Neural cell (in vitro differentiated cells): ENCODE measurements at regions not wholly inside any gene's neighbourhood (a gene's known extent, or its start where the extent isn't known, plus 50 kb on each side); places are given as distances from the start of the nearest gene placed in this dataset.

Source experiments
- H2AFZ ChIP-seq: fragments of 200-600, 300-800 bp; sonication (generic), shearing (Covaris generic); 2 replicates; pipeline ENCODE4 v1.6.0; 2014; ENCODE audit warnings: low read depth, mild to moderate bottlenecking, antibody characterized with exemption, low read length, moderate library complexity
- H3F3A ChIP-seq: fragments of 200-600 bp; shearing (Covaris generic); 2 replicates; pipeline ENCODE4 v1.6.1; 2016; ENCODE audit warnings: mild to moderate bottlenecking, moderate library complexity, mixed read lengths, antibody characterized with exemption, low read length; ENCODE audit not compliant: insufficient read depth, poor library complexity, severe bottlenecking
- H3K27ac ChIP-seq: fragments of 200-600, 300-800 bp; sonication (generic), shearing (Covaris generic); 2 replicates; pipeline ENCODE4 v1.5.1; 2014; ENCODE audit warnings: mild to moderate bottlenecking, low read length, moderate library complexity
- H3K27me3 ChIP-seq: fragments of 300-800, 200-600 bp; sonication (generic), shearing (Covaris generic); 2 replicates; pipeline ENCODE4 v1.6.0; 2014; ENCODE audit warnings: mild to moderate bottlenecking, low read depth, low read length, moderate library complexity; ENCODE audit not compliant: insufficient read depth
- H3K36me3 ChIP-seq: fragments of 300-800, 200-600 bp; sonication (generic), shearing (Covaris generic); 2 replicates; pipeline ENCODE4 v1.5.1; 2014; ENCODE audit warnings: mild to moderate bottlenecking, antibody characterized with exemption, low read length, moderate library complexity; ENCODE audit not compliant: insufficient read depth
- H3K4me2 ChIP-seq: fragments of 300-800, 200-600 bp; sonication (generic), shearing (Covaris generic); 2 replicates; pipeline ENCODE4 v1.6.0; 2014; ENCODE audit warnings: mild to moderate bottlenecking, low read length
- H3K4me3 ChIP-seq: fragments of 300-800, 200-600 bp; sonication (generic), shearing (Covaris generic); 2 replicates; pipeline ENCODE4 v1.5.1; 2014; ENCODE audit warnings: mild to moderate bottlenecking, low read length, moderate library complexity
- H3K79me2 ChIP-seq: fragments of 200-600 bp; shearing (Covaris generic); replicated peaks from 2 replicates; pipeline ENCODE4 v1.6.0; 2014; ENCODE audit warnings: mild to moderate bottlenecking, low read length, moderate library complexity; ENCODE audit not compliant: insufficient read depth
- H3K9ac ChIP-seq: fragments of 300-800, 200-600 bp; sonication (generic), shearing (Covaris generic); 2 replicates; pipeline ENCODE4 v1.6.1; 2016; ENCODE audit warnings: mild to moderate bottlenecking, low read length, mixed read lengths
- H3K9me2 ChIP-seq: fragments of 200-600 bp; shearing (Covaris generic); 2 replicates; pipeline ENCODE4 v1.6.1; 2016; ENCODE audit warnings: mild to moderate bottlenecking, low read length, mixed read lengths; ENCODE audit not compliant: insufficient read depth
- H3K9me3 ChIP-seq: fragments of 200-600, 300-800 bp; sonication (generic), shearing (Covaris generic); 2 replicates; pipeline ENCODE4 v1.6.1; 2016; ENCODE audit warnings: mild to moderate bottlenecking, mixed run types, low read length, moderate library complexity, mixed read lengths
- H4K20me1 ChIP-seq: fragments of 200-600 bp; shearing (Covaris generic); 2 replicates; pipeline ENCODE4 v1.6.1; 2016; ENCODE audit warnings: mild to moderate bottlenecking, mixed run types; ENCODE audit not compliant: insufficient read depth
- EP300 ChIP-seq: fragments of 450-650 bp; conservative IDR thresholded peaks from 2 replicates; pipeline ENCODE4 v1.6.1; 2014; ENCODE audit warnings: antibody characterized with exemption, mild to moderate bottlenecking, moderate library complexity; ENCODE audit not compliant: poor library complexity, severe bottlenecking
- EZH2 ChIP-seq: fragments of 200-600, 300-800 bp; shearing (Covaris generic), sonication (generic); IDR thresholded peaks from 2 replicates; pipeline ENCODE4 v1.6.1; 2014; ENCODE audit warnings: antibody characterized with exemption, low read length, borderline replicate concordance, mild to moderate bottlenecking; ENCODE audit not compliant: insufficient read depth, poor library complexity, severe bottlenecking
- MXI1 ChIP-seq: fragments of 450-650 bp; conservative IDR thresholded peaks from 2 replicates; pipeline ENCODE4 v1.6.1; 2014; ENCODE audit warnings: antibody characterized with exemption, mild to moderate bottlenecking; ENCODE audit not compliant: poor library complexity, severe bottlenecking
- POLR2AphosphoS5 ChIP-seq: IDR thresholded peaks from 2 replicates; pipeline ENCODE4 v1.6.1; 2012
- RAD21 ChIP-seq: fragments of 450-650 bp; conservative IDR thresholded peaks from 2 replicates; pipeline ENCODE4 v1.6.1; 2014; ENCODE audit warnings: antibody characterized with exemption, mild to moderate bottlenecking, moderate library complexity
- REST ChIP-seq: IDR thresholded peaks from 2 replicates; pipeline ENCODE4 v1.6.1; 2012; ENCODE audit warnings: borderline replicate concordance
- SMC3 ChIP-seq: fragments of 450-650 bp; conservative IDR thresholded peaks from 2 replicates; pipeline ENCODE4 v1.6.1; 2014; ENCODE audit warnings: antibody characterized with exemption, mild to moderate bottlenecking, moderate library complexity; ENCODE audit not compliant: poor library complexity
- TAF1 ChIP-seq: IDR thresholded peaks from 2 replicates; pipeline ENCODE4 v1.6.1; 2012; ENCODE audit warnings: low read depth
- TF ChIP-seq, protein P1 (sequence below): fragments of 450-650 bp; IDR thresholded peaks from 2 replicates; pipeline ENCODE4 v1.5.1; 2014; ENCODE audit warnings: antibody characterized with exemption, mild to moderate bottlenecking, moderate library complexity; ENCODE audit not compliant: poor library complexity, severe bottlenecking

DNA sequence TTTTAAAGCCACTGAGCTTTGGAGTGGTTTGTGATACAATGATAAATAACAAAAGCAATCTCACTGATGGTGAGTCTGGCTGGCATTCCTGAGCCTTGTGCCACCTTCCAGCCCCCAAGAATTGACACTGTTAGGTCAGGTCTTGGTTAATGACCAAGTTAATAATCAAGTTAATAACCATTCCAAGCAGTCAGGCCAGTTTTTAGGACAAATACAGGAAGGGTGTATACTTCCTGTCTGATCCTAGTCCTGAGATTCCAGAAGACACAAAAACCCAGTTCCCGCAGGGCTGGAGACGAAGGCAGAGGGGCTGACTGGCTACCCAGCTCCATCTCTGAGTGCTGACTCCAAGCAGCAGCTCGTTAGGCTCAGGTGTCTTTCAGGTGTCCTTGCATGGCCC lies 74.6 kb upstream of the LAPTM4A start:
- H3K27me3 ChIP-seq = no peaks in the 10 kb centered on the region
- no peaks in the 10 kb centered on the region for H4K20me1 ChIP-seq
- no peaks in the 10 kb centered on the region for H3K9me2 ChIP-seq
- H3K4me3 ChIP-seq = no peak overlapping the region
- H3K27ac ChIP-seq = no peak overlapping the region
- H3K36me3 ChIP-seq = no peaks in the 10 kb centered on the region
- H3K4me2 ChIP-seq = no peak overlapping the region
- H2AFZ ChIP-seq = no peak overlapping the region
- no peak for TF ChIP-seq REST
- H3K9me3 ChIP-seq = no peaks in the 10 kb centered on the region
- H3F3A ChIP-seq = no peaks in the 10 kb centered on the region
- H3K79me2 ChIP-seq = no peaks in the 10 kb centered on the region
- no peak overlapping the region for H3K9ac ChIP-seq

GRCh38 chr2:20125616-20126015 lies 74.2 kb upstream of the LAPTM4A start:
- no peak overlapping the region for H3K9ac ChIP-seq
- H3F3A ChIP-seq = no peaks in the 10 kb centered on the region
- no peak overlapping the region for H2AFZ ChIP-seq
- H3K4me2 ChIP-seq = no peak overlapping the region
- no peaks in the 10 kb centered on the region for H3K79me2 ChIP-seq
- no peak for TF ChIP-seq EZH2
- no peak for TF ChIP-seq RAD21
- no peak for TF ChIP-seq REST
- TF ChIP-seq EP300 = no peak
- TF ChIP-seq POLR2AphosphoS5 = no peak
- TF ChIP-seq MXI1 = no peak
- TF ChIP-seq TAF1 = no peak
- no peak for TF ChIP-seq SMC3
- TF ChIP-seq, protein P1, sequence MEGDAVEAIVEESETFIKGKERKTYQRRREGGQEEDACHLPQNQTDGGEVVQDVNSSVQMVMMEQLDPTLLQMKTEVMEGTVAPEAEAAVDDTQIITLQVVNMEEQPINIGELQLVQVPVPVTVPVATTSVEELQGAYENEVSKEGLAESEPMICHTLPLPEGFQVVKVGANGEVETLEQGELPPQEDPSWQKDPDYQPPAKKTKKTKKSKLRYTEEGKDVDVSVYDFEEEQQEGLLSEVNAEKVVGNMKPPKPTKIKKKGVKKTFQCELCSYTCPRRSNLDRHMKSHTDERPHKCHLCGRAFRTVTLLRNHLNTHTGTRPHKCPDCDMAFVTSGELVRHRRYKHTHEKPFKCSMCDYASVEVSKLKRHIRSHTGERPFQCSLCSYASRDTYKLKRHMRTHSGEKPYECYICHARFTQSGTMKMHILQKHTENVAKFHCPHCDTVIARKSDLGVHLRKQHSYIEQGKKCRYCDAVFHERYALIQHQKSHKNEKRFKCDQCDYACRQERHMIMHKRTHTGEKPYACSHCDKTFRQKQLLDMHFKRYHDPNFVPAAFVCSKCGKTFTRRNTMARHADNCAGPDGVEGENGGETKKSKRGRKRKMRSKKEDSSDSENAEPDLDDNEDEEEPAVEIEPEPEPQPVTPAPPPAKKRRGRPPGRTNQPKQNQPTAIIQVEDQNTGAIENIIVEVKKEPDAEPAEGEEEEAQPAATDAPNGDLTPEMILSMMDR = no peak
- H3K36me3 ChIP-seq = no peaks in the 10 kb centered on the region
- no peaks in the 10 kb centered on the region for H3K9me2 ChIP-seq
- H3K9me3 ChIP-seq = no peaks in the 10 kb centered on the region
- H3K27ac ChIP-seq = no peak overlapping the region
- H4K20me1 ChIP-seq = no peaks in the 10 kb centered on the region
- no peak overlapping the region for H3K4me3 ChIP-seq
- no peaks in the 10 kb centered on the region for H3K27me3 ChIP-seq
